CD4-positive, alpha-beta T cell (primary cell): ENCODE measurements at regions not wholly inside any gene's neighbourhood (a gene's known extent, or its start where the extent isn't known, plus 50 kb on each side); places are given as distances from the start of the nearest gene placed in this dataset.
"Not testable (repeated sequence)": the region's sequence is repeated elsewhere in the genome, so short reads cannot be mapped to it uniquely, and the experiment has no call there.

Experiments
- ATAC-seq: fragments of 200-7000 bp; cut with Tn5 transposase; one replicate; pipeline ENCODE4 v1.10.0; 2022; ENCODE audit warnings: mild to moderate bottlenecking; ENCODE audit not compliant: poor library complexity
- CTCF ChIA-PET: fragments of 350-600 bp; sonication (Branson Sonifier 250); formaldehyde crosslinking; loops from one replicate; lab custom pipeline; 2021; ENCODE audit warnings: antibody characterized with exemption, inconsistent platforms; lab: Charles Lee
- POLR2A ChIA-PET: fragments of 350-600 bp; sonication (Branson Sonifier 250); formaldehyde crosslinking; loops from one replicate; lab custom pipeline; 2021; ENCODE audit warnings: antibody characterized with exemption, inconsistent platforms; lab: Charles Lee
- DNase-seq, 14 experiments: peaks; one replicate each; pipeline ENCODE4 v3.0.0-alpha.2; 2013 to 2020; ENCODE audit warnings: mixed read lengths in 2 of 14
- H3K27ac ChIP-seq, 2 donors: one replicate each; pipeline versions ENCODE4 v1.5.1 to v1.7.0; 2013; ENCODE audit warnings: low read length in 2 of 2, low read depth in 1 of 2, mild to moderate bottlenecking in 1 of 2
- H3K27me3 ChIP-seq, 2 experiments: 1 replicate in 1 of 2; 2 replicates in 1 of 2; pipeline versions ENCODE4 v1.6.1 to v1.7.0; 2013; ENCODE audit warnings: low read length in 2 of 2, control low read depth in 1 of 2, mild to moderate bottlenecking in 1 of 2, moderate library complexity in 1 of 2; ENCODE audit not compliant: insufficient read depth in 2 of 2, control insufficient read depth in 1 of 2
- H3K36me3 ChIP-seq: one replicate; pipeline ENCODE4 v1.6.1; 2013; ENCODE audit warnings: low read length, control low read depth; ENCODE audit not compliant: insufficient read depth
- H3K4me1 ChIP-seq: one replicate; pipeline ENCODE4 v1.6.1; 2013; ENCODE audit warnings: low read length, control low read depth; ENCODE audit not compliant: insufficient read depth
- H3K4me3 ChIP-seq: one replicate; pipeline ENCODE4 v1.5.1; 2013; ENCODE audit warnings: mild to moderate bottlenecking, low read length, moderate library complexity
- H3K9me3 ChIP-seq, 2 experiments: 1 replicate in 1 of 2; 2 replicates in 1 of 2; pipeline versions ENCODE4 v1.6.1 to v1.7.0; 2013; ENCODE audit warnings: low read length in 2 of 2, mild to moderate bottlenecking in 2 of 2, control low read depth in 1 of 2, moderate library complexity in 1 of 2; ENCODE audit not compliant: control insufficient read depth in 1 of 2, insufficient read depth in 1 of 2
- H3K27ac Mint-ChIP-seq: one replicate; pipeline ENCODE4 v1.8.0; 2020; ENCODE audit warnings: mixed read lengths
- H3K27me3 Mint-ChIP-seq: one replicate; pipeline ENCODE4 v1.8.0; 2021; ENCODE audit warnings: mixed read lengths
- H3K36me3 Mint-ChIP-seq: one replicate; pipeline ENCODE4 v1.8.0; 2021; ENCODE audit warnings: low read depth, mixed read lengths
- H3K4me1 Mint-ChIP-seq: one replicate; pipeline ENCODE4 v1.8.0; 2021; ENCODE audit warnings: low read depth, mixed read lengths
- H3K4me3 Mint-ChIP-seq: one replicate; pipeline ENCODE4 v1.8.0; 2020; ENCODE audit warnings: mild to moderate bottlenecking, mixed read lengths
- H3K9me3 Mint-ChIP-seq: one replicate; pipeline ENCODE4 v1.8.0; 2020; ENCODE audit warnings: mixed read lengths
- CTCF ChIP-seq: fragments of 200-600 bp; IDR thresholded peaks from one replicate; pipeline ENCODE4 v1.8.0; 2022; ENCODE audit warnings: antibody characterized with exemption, mild to moderate bottlenecking
- intact Hi-C, 2 experiments: fragments of 100-400 bp; cut with DNase I in 1 of 2; cut with micrococcal nuclease in 1 of 2; formaldehyde crosslinking; loops; one replicate each; pipeline versions ENCODE4 v1.15.1 to v1.9.0; 2023 to 2025; cut with DNase I, micrococcal nuclease

GRCh38 chr14:37711356-37711830 lies 116.0 kb downstream of the TTC6 start:
- H3K36me3 ChIP-seq = no peaks in the 10 kb centered on the region
- Mint-ChIP-seq H3K36me3 (no peaks in the 10 kb centered on the region), H3K27me3 (no peaks in the 10 kb centered on the region), H3K4me1 (no peaks in the 10 kb centered on the region), H3K9me3 (peaks cover 3% of the 10 kb centered on the region), H3K27ac (no peak overlapping the region), H3K4me3 (no peak overlapping the region)
- H3K4me1 ChIP-seq = no peaks in the 10 kb centered on the region
- H3K27me3 ChIP-seq = no peaks in the 10 kb centered on the region
- ATAC-seq = no peak
- H3K9me3 ChIP-seq = no peaks in the 10 kb centered on the region
- no peak for TF ChIP-seq CTCF
- no peak overlapping the region for H3K27ac ChIP-seq
- ChIA-PET CTCF (interaction anchor here (0.5 kb wide), 1 partner anchor 72 kb away, joined by 3 read pairs; no protein-coding TSS in a partner anchor), POLR2A (no interaction called here)
- DNase-seq = no peak
- H3K4me3 ChIP-seq = no peak overlapping the region
- intact Hi-C loops = no loop called here

- H3K27ac Mint-ChIP-seq = no peak overlapping the region
- Histone ChIP-seq H3K36me3 (no peaks in the 10 kb centered on the region), H3K4me1 (no peaks in the 10 kb centered on the region), H3K27ac (no peak overlapping the region), H3K27me3 (no peaks in the 10 kb centered on the region), H3K4me3 (no peak overlapping the region), H3K9me3 (no peaks in the 10 kb centered on the region)
- DNase-seq (no peak), ATAC-seq (no peak)
- no peaks in the 10 kb centered on the region for H3K27me3 Mint-ChIP-seq
- no peaks in the 10 kb centered on the region for H3K4me1 Mint-ChIP-seq
- POLR2A ChIA-PET = no interaction called here
- CTCF ChIA-PET = interaction anchor here (0.5 kb wide), 1 partner anchor 73 kb away, joined by 3 read pairs; no protein-coding TSS in a partner anchor
- intact Hi-C loops = no loop called here
- no peak for TF ChIP-seq CTCF
- no peak overlapping the region for H3K4me3 Mint-ChIP-seq
- no peaks in the 10 kb centered on the region for H3K36me3 Mint-ChIP-seq
- peaks cover 3% of the 10 kb centered on the region for H3K9me3 Mint-ChIP-seq
These were observed 116.5 kb downstream of the TTC6 start for GRCh38 chr14:37711831-37712475.

GRCh38 chr14:37712476-37712860 lies 117.0 kb downstream of the TTC6 start:
- ATAC-seq, H3K4me3 Mint-ChIP-seq, intact Hi-C loops, H3K4me3 ChIP-seq, DNase-seq, POLR2A ChIA-PET, H3K9me3 Mint-ChIP-seq, H3K4me1 Mint-ChIP-seq, H3K36me3 ChIP-seq, H3K36me3 Mint-ChIP-seq, H3K4me1 ChIP-seq, H3K9me3 ChIP-seq, CTCF ChIA-PET, H3K27ac Mint-ChIP-seq, H3K27me3 ChIP-seq, H3K27me3 Mint-ChIP-seq, H3K27ac ChIP-seq: not testable (repeated sequence)

- POLR2A ChIA-PET = no interaction called here
- H3K36me3 Mint-ChIP-seq = no peaks in the 10 kb centered on the region
- no peaks in the 10 kb centered on the region for H3K27me3 Mint-ChIP-seq
- ATAC-seq = no peak
- intact Hi-C loops = no loop called here
- H3K36me3 ChIP-seq = no peaks in the 10 kb centered on the region
- no peak overlapping the region for H3K27ac Mint-ChIP-seq
- H3K4me1 Mint-ChIP-seq = no peaks in the 10 kb centered on the region
- H3K27ac ChIP-seq = no peak overlapping the region
- no peak for DNase-seq
- no peak overlapping the region for H3K4me3 ChIP-seq
- peaks cover 3% of the 10 kb centered on the region for H3K9me3 Mint-ChIP-seq
- no peak for TF ChIP-seq CTCF
- no peaks in the 10 kb centered on the region for H3K9me3 ChIP-seq
- H3K4me3 Mint-ChIP-seq = no peak overlapping the region
- CTCF ChIA-PET = no interaction called here
- H3K4me1 ChIP-seq = no peaks in the 10 kb centered on the region
- H3K27me3 ChIP-seq = no peaks in the 10 kb centered on the region
These were observed 117.6 kb downstream of the TTC6 start for GRCh38 chr14:37712976-37713431.
